K562 (cell line): ENCODE measurements at regions not wholly inside any gene's neighbourhood (a gene's known extent, or its start where the extent isn't known, plus 50 kb on each side); places are given as distances from the start of the nearest gene placed in this dataset.

Experiments
- ATAC-seq: fragments of 200-7000 bp; cut with Tn5 transposase; 3 replicates; pipeline ENCODE4 v1.9.1; 2020; ENCODE audit warnings: moderate library complexity
- BruUV-seq: library from RNA; stranded (reverse); fragments of 400-500 nt; replicated peaks from 2 replicates; lab custom pipeline; 2021; lab: Mats Ljungman, UMichigan
- CTCF ChIA-PET: fragments of 300-600 bp; formaldehyde crosslinking; extraction: SDS; loops from one replicate; lab custom pipeline; 2021; ENCODE audit warnings: low intra/inter-chr PET ratio; lab: Yijun Ruan, JAX
- POLR2A ChIA-PET: fragments of 300-600, 350-650 bp; sonication (Branson Sonifier 250); formaldehyde crosslinking; extraction: SDS; loops from one replicate; lab custom pipeline; 2021; ENCODE audit warnings: antibody characterized with exemption, inconsistent platforms; lab: Yijun Ruan, JAX
- DNase-seq, 4 experiments: peaks; one replicate each; pipeline versions ENCODE4 v3.0.0 to v3.0.0-alpha.2; 2011 to 2018; ENCODE audit warnings: low spot score in 3 of 4, mixed read lengths in 3 of 4; ENCODE audit errors: extremely low read depth in 1 of 4
- FAIRE-seq: peaks from 2 replicates; lab custom pipeline; 2011; peaks lifted over from hg19 to GRCh38; lab: Jason Lieb, UNC
- H2AFZ ChIP-seq: 2 replicates; pipeline ENCODE4 v1.6.0; 2011; ENCODE audit warnings: low read depth, low read length, control low read depth, inconsistent platforms
- H3K27ac ChIP-seq: fragments of 200-600 bp; 3 replicates; pipeline ENCODE4 v1.8.0; 2011; ENCODE audit warnings: low read depth, mild to moderate bottlenecking, control low read depth, inconsistent platforms, low read length, moderate library complexity, mixed read lengths; ENCODE audit errors: extremely low read depth
- H3K27me3 ChIP-seq, 2 experiments: fragments of 300-600 bp in 1 of 2; 2 replicates in 1 of 2; 3 replicates in 1 of 2; pipeline versions ENCODE4 v1.6.0 to v1.8.0; 2011; ENCODE audit warnings: inconsistent platforms in 2 of 2, low read length in 2 of 2, mild to moderate bottlenecking in 1 of 2, mixed read lengths in 1 of 2, moderate library complexity in 1 of 2; ENCODE audit not compliant: control insufficient read depth in 2 of 2, insufficient read depth in 2 of 2
- H3K36me3 ChIP-seq: fragments of 300-600 bp; 3 replicates; pipeline ENCODE4 v1.8.0; 2011; ENCODE audit warnings: mild to moderate bottlenecking, low read length, inconsistent platforms; ENCODE audit not compliant: control insufficient read depth, insufficient read depth
- H3K4me1 ChIP-seq, 2 experiments: fragments of 200-600 bp in 1 of 2; replicated peaks in 1 of 2; 2 replicates in 1 of 2; 3 replicates in 1 of 2; pipeline versions ENCODE4 v1.5.1 to v1.8.0; 2011; ENCODE audit warnings: inconsistent platforms in 2 of 2, low read length in 2 of 2, mild to moderate bottlenecking in 1 of 2, mixed read lengths in 1 of 2, moderate library complexity in 1 of 2; ENCODE audit not compliant: control insufficient read depth in 2 of 2, insufficient read depth in 2 of 2
- H3K4me2 ChIP-seq: 2 replicates; pipeline ENCODE4 v1.6.1; 2011; ENCODE audit warnings: low read length, control low read depth, inconsistent platforms, mixed read lengths; ENCODE audit not compliant: insufficient read depth
- H3K4me3 ChIP-seq: fragments of 200-600 bp; sonication (generic), shearing (Covaris generic); 2 replicates; pipeline ENCODE4 v1.5.1; 2016; ENCODE audit warnings: control low read depth, inconsistent platforms
- H3K79me2 ChIP-seq: fragments of 200-600 bp; 3 replicates; pipeline ENCODE4 v1.8.0; 2011; ENCODE audit warnings: low read length, inconsistent platforms; ENCODE audit not compliant: control insufficient read depth, insufficient read depth
- H3K9ac ChIP-seq, 2 experiments: 2 replicates each; pipeline versions ENCODE4 v1.6.0 to v1.6.1; 2011; ENCODE audit warnings: low read depth in 2 of 2, low read length in 2 of 2, control low read depth in 1 of 2, inconsistent platforms in 1 of 2, mild to moderate bottlenecking in 1 of 2, mixed read lengths in 1 of 2; ENCODE audit not compliant: insufficient read depth in 1 of 2
- H3K9me1 ChIP-seq: one replicate; pipeline ENCODE4 v1.6.0; 2011; ENCODE audit warnings: inconsistent platforms, mild to moderate bottlenecking, low read length, moderate library complexity; ENCODE audit not compliant: control insufficient read depth, insufficient read depth
- H3K9me3 ChIP-seq: replicated peaks from 2 replicates; pipeline ENCODE4 v1.5.1; 2011; ENCODE audit warnings: low read depth, low read length, inconsistent platforms; ENCODE audit not compliant: control insufficient read depth, insufficient read depth
- H4K20me1 ChIP-seq: replicated peaks from 2 replicates; pipeline ENCODE4 v1.6.1; 2011; ENCODE audit warnings: low read length, inconsistent platforms, mixed read lengths; ENCODE audit not compliant: control insufficient read depth, insufficient read depth
- BCL6 ChIP-seq: fragments of 250-450 bp; sonication (Bioruptor Pico); IDR thresholded peaks from 2 replicates; pipeline ENCODE4 v1.4.0; 2020
- FUS ChIP-seq: fragments of 200-400 bp; formaldehyde crosslinking; optimal IDR thresholded peaks from 2 replicates; pipeline ENCODE3; 2017; ENCODE audit warnings: low read depth, low read length
- HDAC8 ChIP-seq: fragments of 450-650 bp; IDR thresholded peaks from 2 replicates; pipeline ENCODE4 v1.6.1; 2016; ENCODE audit warnings: mild to moderate bottlenecking, missing genetic modification characterization, moderate library complexity, missing compliant biosample characterization
- HDGF ChIP-seq: fragments of 450-650 bp; IDR thresholded peaks from 2 replicates; pipeline ENCODE4 v1.6.1; 2016
- HNRNPLL ChIP-seq: fragments of 200-400 bp; formaldehyde crosslinking; IDR thresholded peaks from 2 replicates; pipeline ENCODE4 v1.6.1; 2017; ENCODE audit warnings: low read length, low read depth, mild to moderate bottlenecking; ENCODE audit not compliant: poor library complexity, severe bottlenecking
- MAFG ChIP-seq: fragments of 450-650 bp; conservative IDR thresholded peaks from 2 replicates; pipeline ENCODE4 v1.6.1; 2016; ENCODE audit warnings: missing genetic modification characterization, missing compliant biosample characterization
- SIRT6 ChIP-seq: IDR thresholded peaks from one replicate; pipeline ENCODE4 v1.6.1; 2012; ENCODE audit warnings: low read depth, mild to moderate bottlenecking, control low read depth, inconsistent platforms, low read length, moderate library complexity
- SMARCB1 ChIP-seq: IDR thresholded peaks from 2 replicates; pipeline ENCODE4 v1.6.1; 2011; ENCODE audit warnings: improper control_type of control experiment, low read depth; ENCODE audit not compliant: insufficient read length
- ZNF124 ChIP-seq: sonication (generic); formaldehyde crosslinking; IDR thresholded peaks from 2 replicates; pipeline ENCODE4 v1.8.1; 2022; ENCODE audit warnings: missing genetic modification reagents
- ZNF263 ChIP-seq: sonication (generic); formaldehyde crosslinking; IDR thresholded peaks from 2 replicates; pipeline ENCODE4 v1.8.0; 2022; ENCODE audit warnings: mild to moderate bottlenecking, missing genetic modification reagents, borderline replicate concordance
- WGBS: fragments of 100-300 bp; shearing (Covaris generic); methylation state at CpG from one replicate; pipeline ENCODE4 v1.1.6; 2016; ENCODE audit warnings: low coverage, mixed read lengths; ENCODE audit not compliant: insufficient coverage; ENCODE audit errors: missing lambda C conversion rate; 5-methylcytosine and 5-hydroxymethylcytosine counted together
- in situ Hi-C: fragments of 300-500 bp; cut with MboI; formaldehyde crosslinking; loops from 4 replicates; pipeline ENCODE4 v1.15.0; 2018; ENCODE audit warnings: inconsistent platforms, mixed read lengths
- intact Hi-C: fragments of 100-400 bp; cut with micrococcal nuclease; formaldehyde crosslinking; loops from 2 replicates; pipeline ENCODE4 v1.14.2; 2022
- TF ChIP-seq, protein P1 (sequence below): fragments of 250-450 bp; sonication (Bioruptor Pico); IDR thresholded peaks from 2 replicates; pipeline ENCODE4 v1.5.1; 2021; ENCODE audit warnings: mild to moderate bottlenecking
- TF ChIP-seq, protein P2 (sequence below): IDR thresholded peaks from 2 replicates; pipeline ENCODE4 v1.6.1; 2012; ENCODE audit warnings: low read depth, low read length, improper control_type of control experiment, borderline replicate concordance
- TF ChIP-seq, protein P3 (sequence below): IDR thresholded peaks from 2 replicates; pipeline ENCODE4 v1.6.1; 2014; ENCODE audit warnings: antibody characterized with exemption

DNA sequence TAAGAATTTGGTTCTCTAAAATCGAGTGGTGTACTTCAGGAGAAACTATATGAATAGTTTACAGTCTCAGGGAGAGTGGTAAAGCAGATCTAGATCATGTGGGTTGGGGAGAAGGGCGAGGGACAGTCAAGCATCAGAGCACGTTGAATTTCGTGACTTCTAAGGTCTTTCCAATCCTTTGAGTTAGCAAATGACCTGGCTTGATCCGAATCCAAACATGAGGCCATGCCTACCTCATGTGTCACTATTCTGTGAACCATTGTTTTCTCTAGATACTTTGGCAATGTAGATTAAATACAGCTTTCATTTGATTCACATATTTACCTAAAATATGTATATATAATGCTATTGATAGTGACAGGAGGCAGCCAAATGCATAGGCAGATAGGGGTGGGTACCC, 674.9 kb downstream of the NYAP2 start:
- 0% methylated on average over 2 of the region's 5 CpGs for WGBS
- intact Hi-C loops (no loop called here), in situ Hi-C loops (no loop called here)
- ChIA-PET POLR2A (no interaction called here), CTCF (no interaction called here)
- H4K20me1 ChIP-seq: no peaks in the 10 kb centered on the region
- no peak overlapping the region for H3K4me2 ChIP-seq
- no peaks in the 10 kb centered on the region for H3K27me3 ChIP-seq
- no peaks in the 10 kb centered on the region for H3K79me2 ChIP-seq
- no peaks in the 10 kb centered on the region for H3K9me1 ChIP-seq
- H3K4me3 ChIP-seq: no peak overlapping the region
- DNase-seq (no peak), ATAC-seq (no peak), FAIRE-seq (no peak)
- no peaks in the 10 kb centered on the region for H3K9me3 ChIP-seq
- no peaks in the 10 kb centered on the region for H3K4me1 ChIP-seq
- H3K36me3 ChIP-seq: no peaks in the 10 kb centered on the region
- TF ChIP-seq, protein P1, sequence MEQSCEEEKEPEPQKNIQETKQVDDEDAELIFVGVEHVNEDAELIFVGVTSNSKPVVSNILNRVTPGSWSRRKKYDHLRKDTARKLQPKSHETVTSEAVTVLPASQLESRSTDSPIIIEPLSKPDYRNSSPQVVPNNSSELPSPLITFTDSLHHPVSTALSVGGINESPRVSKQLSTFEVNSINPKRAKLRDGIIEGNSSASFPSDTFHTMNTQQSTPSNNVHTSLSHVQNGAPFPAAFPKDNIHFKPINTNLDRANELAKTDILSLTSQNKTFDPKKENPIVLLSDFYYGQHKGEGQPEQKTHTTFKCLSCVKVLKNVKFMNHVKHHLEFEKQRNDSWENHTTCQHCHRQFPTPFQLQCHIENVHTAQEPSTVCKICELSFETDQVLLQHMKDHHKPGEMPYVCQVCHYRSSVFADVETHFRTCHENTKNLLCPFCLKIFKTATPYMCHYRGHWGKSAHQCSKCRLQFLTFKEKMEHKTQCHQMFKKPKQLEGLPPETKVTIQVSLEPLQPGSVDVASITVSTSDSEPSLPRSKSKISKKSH (CRISPR knock-in tag): no peak
- TF ChIP-seq ZNF263 (CRISPR knock-in tag) (no peak), HNRNPLL (no peak), HDGF (no peak), MAFG (tag) (no peak), SIRT6 (no peak), SMARCB1 (no peak), HDAC8 (tag) (no peak), BCL6 (no peak), FUS (no peak), ZNF124 (no peak)
- TF ChIP-seq, protein P2, sequence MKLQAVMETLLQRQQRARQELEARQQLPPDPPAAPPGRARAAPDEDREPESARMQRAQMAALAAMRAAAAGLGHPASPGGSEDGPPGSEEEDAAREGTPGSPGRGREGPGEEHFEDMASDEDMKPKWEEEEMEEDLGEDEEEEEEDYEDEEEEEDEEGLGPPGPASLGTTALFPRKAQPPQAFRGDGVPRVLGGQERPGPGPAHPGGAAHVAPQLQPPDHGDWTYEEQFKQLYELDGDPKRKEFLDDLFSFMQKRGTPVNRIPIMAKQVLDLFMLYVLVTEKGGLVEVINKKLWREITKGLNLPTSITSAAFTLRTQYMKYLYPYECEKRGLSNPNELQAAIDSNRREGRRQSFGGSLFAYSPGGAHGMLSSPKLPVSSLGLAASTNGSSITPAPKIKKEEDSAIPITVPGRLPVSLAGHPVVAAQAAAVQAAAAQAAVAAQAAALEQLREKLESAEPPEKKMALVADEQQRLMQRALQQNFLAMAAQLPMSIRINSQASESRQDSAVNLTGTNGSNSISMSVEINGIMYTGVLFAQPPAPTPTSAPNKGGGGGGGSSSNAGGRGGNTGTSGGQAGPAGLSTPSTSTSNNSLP: no peak
- TF ChIP-seq, protein P3, sequence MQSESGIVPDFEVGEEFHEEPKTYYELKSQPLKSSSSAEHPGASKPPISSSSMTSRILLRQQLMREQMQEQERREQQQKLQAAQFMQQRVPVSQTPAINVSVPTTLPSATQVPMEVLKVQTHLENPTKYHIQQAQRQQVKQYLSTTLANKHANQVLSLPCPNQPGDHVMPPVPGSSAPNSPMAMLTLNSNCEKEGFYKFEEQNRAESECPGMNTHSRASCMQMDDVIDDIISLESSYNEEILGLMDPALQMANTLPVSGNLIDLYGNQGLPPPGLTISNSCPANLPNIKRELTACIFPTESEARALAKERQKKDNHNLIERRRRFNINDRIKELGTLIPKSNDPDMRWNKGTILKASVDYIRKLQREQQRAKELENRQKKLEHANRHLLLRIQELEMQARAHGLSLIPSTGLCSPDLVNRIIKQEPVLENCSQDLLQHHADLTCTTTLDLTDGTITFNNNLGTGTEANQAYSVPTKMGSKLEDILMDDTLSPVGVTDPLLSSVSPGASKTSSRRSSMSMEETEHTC: no peak
- no peak overlapping the region for H3K9ac ChIP-seq
- no peak overlapping the region for H3K27ac ChIP-seq
- no peak overlapping the region for H2AFZ ChIP-seq
- BruUV-seq: no TSS peak
